ENCODE measurements at regions not wholly inside any gene's neighbourhood (a gene's known extent, or its start where the extent isn't known, plus 50 kb on each side); places are given as distances from the start of the nearest gene placed in this dataset.

- Histone ChIP-seq H3K9me3 (replicated peaks; ENCODE audit: insufficient read depth, low read length) (no peaks in the 10 kb centered on the region), H3K36me3 (replicated peaks; ENCODE audit: insufficient read depth, low read length) (no peaks in the 10 kb centered on the region), H3K9me2 (replicated peaks; ENCODE audit: insufficient read depth, low read length) (no peaks in the 10 kb centered on the region), H3K27me3 (replicated peaks; ENCODE audit: insufficient read depth, low read length) (no peaks in the 10 kb centered on the region), H4K20me1 (ENCODE audit: insufficient read depth, low read length) (no peaks in the 10 kb centered on the region), H3K79me2 (ENCODE audit: low read length) (no peaks in the 10 kb centered on the region), H3K4me2 (ENCODE audit: low read depth, low read length) (no peak overlapping the region), H3K9ac (ENCODE audit: low read length) (no peak overlapping the region), H2AFZ (ENCODE audit: low read length) (no peak overlapping the region), H3F3A (ENCODE audit: insufficient read depth, low read length) (no peaks in the 10 kb centered on the region), H3K4me3 (ENCODE audit: low read length) (no peak overlapping the region), H3K4me1 (ENCODE audit: low read length) (no peaks in the 10 kb centered on the region), H3K27ac (ENCODE audit: low read length) (no peak overlapping the region)
- TF ChIP-seq EZH2 (optimal IDR thresholded peaks at IDR 0.05; ENCODE audit: low read depth, low read length) = no peak
- no peak for TF ChIP-seq CTCF (IDR thresholded peaks at IDR 0.05; ENCODE audit: low read length)
- TF ChIP-seq EZH2phosphoT487 (IDR thresholded peaks at IDR 0.05; ENCODE audit: low read length) = no peak
- no peak for DNase-seq
These were observed 213.8 kb upstream of the STAC start for GRCh38 chr3:36166477-36166876.

GRCh38 chr3:36172699-36173098 lies 207.6 kb upstream of the STAC start:
- Histone ChIP-seq H2AFZ (ENCODE audit: low read length) (no peak overlapping the region), H3K4me1 (ENCODE audit: low read length) (no peaks in the 10 kb centered on the region), H3K27ac (ENCODE audit: low read length) (no peak overlapping the region), H3K9me2 (replicated peaks; ENCODE audit: insufficient read depth, low read length) (no peaks in the 10 kb centered on the region), H3K36me3 (replicated peaks; ENCODE audit: insufficient read depth, low read length) (no peaks in the 10 kb centered on the region), H3K4me3 (ENCODE audit: low read length) (no peak overlapping the region), H3K79me2 (ENCODE audit: low read length) (no peaks in the 10 kb centered on the region), H3K9me3 (replicated peaks; ENCODE audit: insufficient read depth, low read length) (no peaks in the 10 kb centered on the region), H3K9ac (ENCODE audit: low read length) (no peak overlapping the region), H3K27me3 (replicated peaks; ENCODE audit: insufficient read depth, low read length) (no peaks in the 10 kb centered on the region), H4K20me1 (ENCODE audit: insufficient read depth, low read length) (no peaks in the 10 kb centered on the region), H3F3A (ENCODE audit: insufficient read depth, low read length) (no peaks in the 10 kb centered on the region), H3K4me2 (ENCODE audit: low read depth, low read length) (no peak overlapping the region)
- TF ChIP-seq CTCF (IDR thresholded peaks at IDR 0.05; ENCODE audit: low read length) (no peak), EZH2phosphoT487 (IDR thresholded peaks at IDR 0.05; ENCODE audit: low read length) (no peak), EZH2 (optimal IDR thresholded peaks at IDR 0.05; ENCODE audit: low read depth, low read length) (no peak)
- DNase-seq = no peak

- Histone ChIP-seq H2AFZ (ENCODE audit: low read length) (no peak overlapping the region), H3K4me1 (ENCODE audit: low read length) (no peaks in the 10 kb centered on the region), H3K9ac (ENCODE audit: low read length) (no peak overlapping the region), H3K4me3 (ENCODE audit: low read length) (no peak overlapping the region), H3K27me3 (replicated peaks; ENCODE audit: insufficient read depth, low read length) (no peaks in the 10 kb centered on the region), H3K4me2 (ENCODE audit: low read depth, low read length) (no peak overlapping the region), H3K79me2 (ENCODE audit: low read length) (no peaks in the 10 kb centered on the region), H3K27ac (ENCODE audit: low read length) (no peak overlapping the region), H4K20me1 (ENCODE audit: insufficient read depth, low read length) (no peaks in the 10 kb centered on the region), H3K9me2 (replicated peaks; ENCODE audit: insufficient read depth, low read length) (no peaks in the 10 kb centered on the region), H3K9me3 (replicated peaks; ENCODE audit: insufficient read depth, low read length) (no peaks in the 10 kb centered on the region), H3F3A (ENCODE audit: insufficient read depth, low read length) (no peaks in the 10 kb centered on the region), H3K36me3 (replicated peaks; ENCODE audit: insufficient read depth, low read length) (no peaks in the 10 kb centered on the region)
- DNase-seq = no peak
- no peak for TF ChIP-seq EZH2phosphoT487 (IDR thresholded peaks at IDR 0.05; ENCODE audit: low read length)
These were observed 205.0 kb upstream of the STAC start for GRCh38 chr3:36175113-36175812.

- Histone ChIP-seq H3K9me3 (replicated peaks; ENCODE audit: insufficient read depth, low read length) (no peaks in the 10 kb centered on the region), H3K9me2 (replicated peaks; ENCODE audit: insufficient read depth, low read length) (no peaks in the 10 kb centered on the region), H3K36me3 (replicated peaks; ENCODE audit: insufficient read depth, low read length) (no peaks in the 10 kb centered on the region), H3K9ac (ENCODE audit: low read length) (no peak overlapping the region), H3F3A (ENCODE audit: insufficient read depth, low read length) (no peaks in the 10 kb centered on the region), H3K4me1 (ENCODE audit: low read length) (no peaks in the 10 kb centered on the region), H3K4me3 (ENCODE audit: low read length) (no peak overlapping the region), H3K27ac (ENCODE audit: low read length) (no peak overlapping the region), H3K4me2 (ENCODE audit: low read depth, low read length) (no peak overlapping the region), H3K27me3 (replicated peaks; ENCODE audit: insufficient read depth, low read length) (no peaks in the 10 kb centered on the region), H3K79me2 (ENCODE audit: low read length) (no peaks in the 10 kb centered on the region), H4K20me1 (ENCODE audit: insufficient read depth, low read length) (no peaks in the 10 kb centered on the region), H2AFZ (ENCODE audit: low read length) (no peak overlapping the region)
- TF ChIP-seq EZH2phosphoT487 (IDR thresholded peaks at IDR 0.05; ENCODE audit: low read length) = no peak
- no peak for TF ChIP-seq EZH2 (optimal IDR thresholded peaks at IDR 0.05; ENCODE audit: low read depth, low read length)
- TF ChIP-seq CTCF (IDR thresholded peaks at IDR 0.05; ENCODE audit: low read length) = no peak
- DNase-seq = no peak
These were observed 204.3 kb upstream of the STAC start for GRCh38 chr3:36175916-36176461.
